ENCODE measurements at regions not wholly inside any gene's neighbourhood (a gene's known extent, or its start where the extent isn't known, plus 50 kb on each side); places are given as distances from the start of the nearest gene placed in this dataset.
"Not testable (repeated sequence)": the region's sequence is repeated elsewhere in the genome, so short reads cannot be mapped to it uniquely, and the experiment has no call there.

GRCh38 chr6:132115714-132116366 is 164.7 kb upstream of the CCN2 start:
- Histone ChIP-seq H3K4me3 (ENCODE audit: low read depth in 1 of 5, low read length in 5 of 5) (peak overlapping the region; percentile 8 to 57 (median 43)), H3K9ac (ENCODE audit: low read length in 5 of 5) (no peak overlapping the region), H3K27me3 (ENCODE audit: control insufficient read depth in 5 of 5, insufficient read depth in 4 of 5, low read length in 5 of 5) (no peaks in the 10 kb centered on the region), H3K9me3 (ENCODE audit: control insufficient read depth in 5 of 5, low read length in 5 of 5) (no peaks in the 10 kb centered on the region), H3K36me3 (ENCODE audit: control insufficient read depth in 5 of 5, insufficient read depth in 5 of 5, low read length in 5 of 5) (no peaks in the 10 kb centered on the region), H3K27ac (ENCODE audit: low read depth, low read length) (no peak overlapping the region), H3K4me1 (ENCODE audit: control insufficient read depth in 5 of 5, insufficient read depth in 5 of 5, low read length in 5 of 5) (no peaks in the 10 kb centered on the region)

- H3K36me3 ChIP-seq (ENCODE audit: control insufficient read depth in 5 of 5, insufficient read depth in 5 of 5, low read length in 5 of 5), result no peaks in the 10 kb centered on the region
- no peak overlapping the region for H3K4me3 ChIP-seq (ENCODE audit: low read depth in 1 of 5, low read length in 5 of 5)
- no peaks in the 10 kb centered on the region for H3K4me1 ChIP-seq (ENCODE audit: control insufficient read depth in 5 of 5, insufficient read depth in 5 of 5, low read length in 5 of 5)
- no peaks in the 10 kb centered on the region for H3K27me3 ChIP-seq (ENCODE audit: control insufficient read depth in 5 of 5, insufficient read depth in 4 of 5, low read length in 5 of 5)
- no peak overlapping the region for H3K27ac ChIP-seq (ENCODE audit: low read depth, low read length)
- peaks cover 0 to 8% (median 0%) of the 10 kb centered on the region in 5 donors for H3K9me3 ChIP-seq (ENCODE audit: control insufficient read depth in 5 of 5, low read length in 5 of 5)
- H3K9ac ChIP-seq (ENCODE audit: low read length in 5 of 5), result no peak overlapping the region
Measured at GRCh38 chr6:132114201-132114825, 163.1 kb upstream of the CCN2 start.

DNA sequence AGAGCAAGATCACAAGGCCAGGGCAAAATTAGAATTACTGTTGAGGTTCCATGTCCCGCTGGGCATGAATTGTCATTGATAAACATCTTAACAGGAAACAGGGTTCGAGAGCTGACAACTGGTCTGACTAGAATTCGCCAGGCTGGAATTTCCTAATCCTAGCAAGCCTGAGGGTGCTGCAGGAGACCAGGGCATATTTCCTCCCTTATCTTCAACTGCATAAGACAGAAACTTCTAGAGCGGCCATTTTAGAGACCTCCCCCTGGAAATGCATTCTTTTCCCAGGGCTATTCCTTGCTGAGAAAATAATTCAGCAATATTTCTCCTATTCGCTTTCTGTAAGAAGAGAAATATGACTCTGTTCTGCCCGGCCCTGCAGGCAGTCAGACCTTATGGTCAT is 158.6 kb upstream of the CCN2 start:
- not testable (repeated sequence) for H3K4me3 ChIP-seq (ENCODE audit: low read depth in 1 of 5, low read length in 5 of 5); H3K4me1 ChIP-seq (ENCODE audit: control insufficient read depth in 5 of 5, insufficient read depth in 5 of 5, low read length in 5 of 5); H3K27me3 ChIP-seq (ENCODE audit: control insufficient read depth in 5 of 5, insufficient read depth in 4 of 5, low read length in 5 of 5); H3K27ac ChIP-seq (ENCODE audit: low read depth, low read length); H3K36me3 ChIP-seq (ENCODE audit: control insufficient read depth in 5 of 5, insufficient read depth in 5 of 5, low read length in 5 of 5); H3K9ac ChIP-seq (ENCODE audit: low read length in 5 of 5)
- H3K9me3 ChIP-seq (ENCODE audit: control insufficient read depth in 5 of 5, low read length in 5 of 5), result peaks cover 2 to 15% (median 12%) of the 10 kb centered on the region in 5 donors

- Histone ChIP-seq H3K36me3 (ENCODE audit: control insufficient read depth in 5 of 5, insufficient read depth in 5 of 5, low read length in 5 of 5) (no peaks in the 10 kb centered on the region), H3K27me3 (ENCODE audit: control insufficient read depth in 5 of 5, insufficient read depth in 4 of 5, low read length in 5 of 5) (no peaks in the 10 kb centered on the region), H3K27ac (ENCODE audit: low read depth, low read length) (no peak overlapping the region)
Measured at GRCh38 chr6:132107896-132108295, 156.7 kb upstream of the CCN2 start.

DNA sequence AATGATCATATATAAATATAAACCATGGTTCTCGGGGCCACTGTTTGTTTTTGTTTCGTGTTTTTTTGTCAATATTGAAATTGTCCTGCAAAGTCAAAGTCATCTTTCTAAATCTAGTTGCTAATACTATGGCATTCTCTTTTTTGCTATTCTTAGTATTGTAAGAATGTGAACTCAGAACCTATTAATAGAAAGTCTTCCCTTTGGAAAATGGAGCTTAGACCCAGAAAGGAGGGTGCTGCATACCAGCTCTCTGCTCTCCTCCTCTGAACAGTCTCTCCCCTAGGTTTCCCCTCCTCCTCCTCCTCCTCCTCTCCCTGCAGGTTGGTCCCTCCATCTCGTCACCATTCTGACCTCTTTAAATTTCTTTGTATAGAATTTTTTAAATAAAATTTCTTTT is 150.4 kb upstream of the CCN2 start:
- Histone ChIP-seq H3K27ac (ENCODE audit: low read depth, low read length) (no peak overlapping the region), H3K36me3 (ENCODE audit: control insufficient read depth in 5 of 5, insufficient read depth in 5 of 5, low read length in 5 of 5) (no peaks in the 10 kb centered on the region)

More at GRCh38 chr6:132107896-132108295, 156.7 kb upstream of the CCN2 start:
- Histone ChIP-seq H3K9me3 (ENCODE audit: control insufficient read depth in 5 of 5, low read length in 5 of 5) (peaks cover 2 to 15% (median 12%) of the 10 kb centered on the region in 5 donors), H3K4me3 (ENCODE audit: low read depth in 1 of 5, low read length in 5 of 5) (no peak overlapping the region), H3K4me1 (ENCODE audit: control insufficient read depth in 5 of 5, insufficient read depth in 5 of 5, low read length in 5 of 5) (no peaks in the 10 kb centered on the region), H3K9ac (ENCODE audit: low read length in 5 of 5) (no peak overlapping the region)

DNA sequence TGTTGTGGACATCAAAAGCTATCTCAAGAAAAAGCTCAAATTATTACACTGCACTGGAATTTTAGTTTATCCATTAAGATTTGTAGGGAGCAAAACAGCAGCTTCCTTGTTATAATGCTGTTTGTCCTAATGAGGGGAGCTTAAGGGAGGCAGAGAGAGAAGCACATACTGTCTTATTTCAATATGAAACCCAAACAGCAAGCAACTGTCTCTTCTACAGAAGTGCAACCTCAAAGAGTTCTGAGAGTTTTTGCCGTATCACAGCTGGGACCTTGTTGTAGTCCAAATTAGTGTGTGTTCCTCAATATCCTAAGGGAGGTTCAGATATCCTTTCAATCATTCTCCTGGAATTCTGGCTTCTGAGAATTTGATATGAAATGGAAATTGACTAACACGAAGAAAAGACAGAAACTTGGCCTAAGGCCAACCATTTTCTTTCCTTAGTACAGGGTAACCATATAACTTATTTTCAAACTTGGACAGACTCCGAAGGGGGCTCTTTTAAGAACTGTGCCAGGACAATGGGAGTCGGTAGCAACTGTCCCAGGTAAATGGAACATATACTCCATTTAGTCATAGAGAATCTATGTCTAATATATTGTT is 149.3 kb upstream of the CCN2 start:
- Histone ChIP-seq H3K9ac (ENCODE audit: low read length in 5 of 5) (no peak overlapping the region), H3K27me3 (ENCODE audit: control insufficient read depth in 5 of 5, insufficient read depth in 4 of 5, low read length in 5 of 5) (no peaks in the 10 kb centered on the region), H3K36me3 (ENCODE audit: control insufficient read depth in 5 of 5, insufficient read depth in 5 of 5, low read length in 5 of 5) (no peaks in the 10 kb centered on the region), H3K4me3 (ENCODE audit: low read depth in 1 of 5, low read length in 5 of 5) (no peak overlapping the region), H3K4me1 (ENCODE audit: control insufficient read depth in 5 of 5, insufficient read depth in 5 of 5, low read length in 5 of 5) (no peaks in the 10 kb centered on the region), H3K27ac (ENCODE audit: low read depth, low read length) (no peak overlapping the region), H3K9me3 (ENCODE audit: control insufficient read depth in 5 of 5, low read length in 5 of 5) (no peaks in the 10 kb centered on the region)

More for the DNA sequence above, 150.4 kb upstream of the CCN2 start:
- no peaks in the 10 kb centered on the region for H3K9me3 ChIP-seq (ENCODE audit: control insufficient read depth in 5 of 5, low read length in 5 of 5)
- no peaks in the 10 kb centered on the region for H3K4me1 ChIP-seq (ENCODE audit: control insufficient read depth in 5 of 5, insufficient read depth in 5 of 5, low read length in 5 of 5)
- no peak overlapping the region for H3K4me3 ChIP-seq (ENCODE audit: low read depth in 1 of 5, low read length in 5 of 5)
- no peaks in the 10 kb centered on the region for H3K27me3 ChIP-seq (ENCODE audit: control insufficient read depth in 5 of 5, insufficient read depth in 4 of 5, low read length in 5 of 5)
- no peak overlapping the region for H3K9ac ChIP-seq (ENCODE audit: low read length in 5 of 5)

GRCh38 chr6:132096996-132097395 is 145.8 kb upstream of the CCN2 start:
- Histone ChIP-seq H3K9ac (ENCODE audit: low read length in 5 of 5) (no peak overlapping the region), H3K9me3 (ENCODE audit: control insufficient read depth in 5 of 5, low read length in 5 of 5) (no peaks in the 10 kb centered on the region), H3K27ac (ENCODE audit: low read depth, low read length) (no peak overlapping the region), H3K27me3 (ENCODE audit: control insufficient read depth in 5 of 5, insufficient read depth in 4 of 5, low read length in 5 of 5) (no peaks in the 10 kb centered on the region), H3K4me3 (ENCODE audit: low read depth in 1 of 5, low read length in 5 of 5) (no peak overlapping the region), H3K36me3 (ENCODE audit: control insufficient read depth in 5 of 5, insufficient read depth in 5 of 5, low read length in 5 of 5) (no peaks in the 10 kb centered on the region), H3K4me1 (ENCODE audit: control insufficient read depth in 5 of 5, insufficient read depth in 5 of 5, low read length in 5 of 5) (no peaks in the 10 kb centered on the region)

DNA sequence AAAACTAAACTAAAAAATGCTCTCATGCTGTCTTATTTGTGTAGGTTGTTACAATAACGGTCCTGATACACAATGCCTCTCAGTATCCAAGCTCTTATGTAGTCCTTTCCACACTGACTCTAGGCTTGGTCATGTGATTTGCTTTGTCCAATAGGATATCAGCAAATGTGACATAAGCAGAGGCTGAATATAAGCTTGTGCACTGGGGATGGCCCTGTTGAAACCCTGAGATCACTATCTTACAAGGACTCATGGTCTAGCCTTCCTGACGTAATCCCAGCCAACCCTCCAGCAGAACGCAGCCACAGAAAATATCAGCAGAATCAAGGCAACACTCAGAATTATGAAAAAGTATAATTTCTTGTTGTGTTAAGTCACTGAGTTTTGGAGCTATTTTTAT is 145.1 kb upstream of the CCN2 start:
- Histone ChIP-seq H3K36me3 (ENCODE audit: control insufficient read depth in 5 of 5, insufficient read depth in 5 of 5, low read length in 5 of 5) (no peaks in the 10 kb centered on the region), H3K4me1 (ENCODE audit: control insufficient read depth in 5 of 5, insufficient read depth in 5 of 5, low read length in 5 of 5) (no peaks in the 10 kb centered on the region), H3K4me3 (ENCODE audit: low read depth in 1 of 5, low read length in 5 of 5) (no peak overlapping the region)

DNA sequence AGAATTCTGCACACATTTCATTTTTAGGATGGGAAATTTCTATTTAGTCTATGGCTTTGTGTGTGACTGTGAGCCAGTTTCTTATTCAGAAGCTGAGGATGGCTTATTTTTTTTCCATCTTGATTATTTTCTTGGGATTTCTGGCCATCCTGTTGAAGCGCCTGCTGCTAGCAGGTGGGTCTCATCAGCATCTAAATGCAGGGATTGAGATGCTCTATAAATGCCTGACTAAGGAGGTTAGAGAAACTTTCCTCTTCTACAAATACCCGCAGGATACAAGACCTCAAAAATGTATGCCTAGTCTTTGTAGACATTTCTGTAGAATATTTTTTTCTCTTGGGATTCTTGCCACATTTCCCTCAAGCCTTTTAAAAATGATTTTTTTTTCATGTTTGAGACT is 138.0 kb upstream of the CCN2 start:
- no peak overlapping the region for H3K9ac ChIP-seq (ENCODE audit: low read length in 5 of 5)

More for the DNA sequence above, 145.1 kb upstream of the CCN2 start:
- Histone ChIP-seq H3K27ac (ENCODE audit: low read depth, low read length) (no peak overlapping the region), H3K27me3 (ENCODE audit: control insufficient read depth in 5 of 5, insufficient read depth in 4 of 5, low read length in 5 of 5) (no peaks in the 10 kb centered on the region), H3K9me3 (ENCODE audit: control insufficient read depth in 5 of 5, low read length in 5 of 5) (no peaks in the 10 kb centered on the region), H3K9ac (ENCODE audit: low read length in 5 of 5) (no peak overlapping the region)

DNA sequence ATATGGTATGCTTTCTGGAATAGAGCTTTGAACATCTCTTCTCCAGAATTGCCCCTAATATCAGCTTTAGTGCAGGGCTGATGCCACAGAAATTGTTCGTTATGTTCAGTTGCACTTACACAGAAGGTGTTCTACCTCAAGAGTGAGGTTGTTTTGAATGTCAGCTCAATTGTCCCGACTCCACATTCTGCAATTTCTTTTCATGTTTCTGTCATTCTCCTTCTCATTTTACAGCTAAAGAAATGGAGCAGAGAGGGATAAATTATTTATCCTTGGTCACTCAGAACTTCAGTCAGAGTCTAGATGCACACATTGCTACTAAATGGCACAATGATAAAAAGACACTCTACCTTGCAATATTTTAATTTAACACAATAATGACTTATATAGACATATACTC is 137.0 kb upstream of the CCN2 start:
- H3K9me3 ChIP-seq (ENCODE audit: control insufficient read depth in 5 of 5, low read length in 5 of 5), result peaks cover 0 to 4% (median 0%) of the 10 kb centered on the region in 5 donors
- H3K36me3 ChIP-seq (ENCODE audit: control insufficient read depth in 5 of 5, insufficient read depth in 5 of 5, low read length in 5 of 5), result no peaks in the 10 kb centered on the region
- no peak overlapping the region for H3K4me3 ChIP-seq (ENCODE audit: low read depth in 1 of 5, low read length in 5 of 5)
- H3K27ac ChIP-seq (ENCODE audit: low read depth, low read length), result no peak overlapping the region
- no peaks in the 10 kb centered on the region for H3K4me1 ChIP-seq (ENCODE audit: control insufficient read depth in 5 of 5, insufficient read depth in 5 of 5, low read length in 5 of 5)
- H3K9ac ChIP-seq (ENCODE audit: low read length in 5 of 5), result no peak overlapping the region
- no peaks in the 10 kb centered on the region for H3K27me3 ChIP-seq (ENCODE audit: control insufficient read depth in 5 of 5, insufficient read depth in 4 of 5, low read length in 5 of 5)

More for the DNA sequence above, 138.0 kb upstream of the CCN2 start:
- H3K27me3 ChIP-seq (ENCODE audit: control insufficient read depth in 5 of 5, insufficient read depth in 4 of 5, low read length in 5 of 5), result no peaks in the 10 kb centered on the region
- no peaks in the 10 kb centered on the region for H3K4me1 ChIP-seq (ENCODE audit: control insufficient read depth in 5 of 5, insufficient read depth in 5 of 5, low read length in 5 of 5)
- H3K27ac ChIP-seq (ENCODE audit: low read depth, low read length), result no peak overlapping the region
- peaks cover 0 to 4% (median 0%) of the 10 kb centered on the region in 5 donors for H3K9me3 ChIP-seq (ENCODE audit: control insufficient read depth in 5 of 5, low read length in 5 of 5)
- H3K36me3 ChIP-seq (ENCODE audit: control insufficient read depth in 5 of 5, insufficient read depth in 5 of 5, low read length in 5 of 5), result no peaks in the 10 kb centered on the region
- no peak overlapping the region for H3K4me3 ChIP-seq (ENCODE audit: low read depth in 1 of 5, low read length in 5 of 5)

Data from subcutaneous abdominal adipose tissue (tissue), 5 donors.